Endothelial cell of umbilical vein (primary cell): ENCODE measurements at regions not wholly inside any gene's neighbourhood (a gene's known extent, or its start where the extent isn't known, plus 50 kb on each side); places are given as distances from the start of the nearest gene placed in this dataset.

Experiments
- BruUV-seq: library from RNA; stranded (reverse); fragments of 400-500 nt; replicated peaks from 2 replicates; lab custom pipeline; 2021; lab: Mats Ljungman, UMichigan
- CTCF ChIA-PET: fragments of 300-600, 350-600 bp; sonication (Branson Sonifier 250); formaldehyde crosslinking; loops from one replicate; lab custom pipeline; 2021; ENCODE audit warnings: antibody characterized with exemption, inconsistent platforms; lab: Charles Lee
- POLR2A ChIA-PET: fragments of 300-600, 350-600 bp; sonication (Branson Sonifier 250); formaldehyde crosslinking; loops from one replicate; lab custom pipeline; 2021; ENCODE audit warnings: antibody characterized with exemption, inconsistent platforms; lab: Charles Lee
- DNase-seq: peaks from one replicate; pipeline ENCODE4 v3.0.0-alpha.2; 2011; ENCODE audit warnings: low read depth, low spot score
- FAIRE-seq: peaks from 2 replicates; lab custom pipeline; 2011; peaks lifted over from hg19 to GRCh38; lab: Jason Lieb, UNC
- H2AFZ ChIP-seq: 2 replicates; pipeline ENCODE4 v1.6.0; 2012; ENCODE audit warnings: low read depth, low read length, control low read depth, inconsistent platforms
- H3K27ac ChIP-seq: 2 replicates; pipeline ENCODE4 v1.5.1; 2011; ENCODE audit warnings: low read depth, mild to moderate bottlenecking, control low read depth, low read length, moderate library complexity; ENCODE audit not compliant: insufficient read depth
- H3K27me3 ChIP-seq, 2 experiments: 2 replicates each; pipeline versions ENCODE4 v1.6.0 to v1.6.1; 2011; ENCODE audit warnings: low read length in 2 of 2, mixed read lengths in 1 of 2; ENCODE audit not compliant: control insufficient read depth in 2 of 2, insufficient read depth in 2 of 2
- H3K36me3 ChIP-seq, 2 experiments: 2 replicates in 1 of 2; 3 replicates in 1 of 2; pipeline ENCODE4 v1.5.1; 2011; ENCODE audit warnings: low read length in 2 of 2, mild to moderate bottlenecking in 1 of 2, moderate library complexity in 1 of 2; ENCODE audit not compliant: control insufficient read depth in 2 of 2, insufficient read depth in 2 of 2; ENCODE audit errors: extremely low read depth in 1 of 2
- H3K4me1 ChIP-seq: 3 replicates; pipeline ENCODE4 v1.5.1; 2011; ENCODE audit warnings: mild to moderate bottlenecking, low read length; ENCODE audit not compliant: control insufficient read depth, insufficient read depth; ENCODE audit errors: extremely low read depth
- H3K4me2 ChIP-seq: 2 replicates; pipeline ENCODE4 v1.6.1; 2011; ENCODE audit warnings: low read length, control low read depth, mixed read lengths; ENCODE audit not compliant: insufficient read depth
- H3K4me3 ChIP-seq, 3 experiments: fragments of 200-600 bp in 1 of 3; sonication (generic), shearing (Covaris generic) in 1 of 3; replicated peaks in 1 of 3; 2 replicates each; pipeline ENCODE4 v1.5.1; 2011 to 2016; ENCODE audit warnings: control low read depth in 3 of 3, low read length in 3 of 3, mild to moderate bottlenecking in 2 of 3, inconsistent platforms in 1 of 3, low read depth in 1 of 3, moderate library complexity in 1 of 3; ENCODE audit not compliant: insufficient read depth in 1 of 3
- H3K79me2 ChIP-seq: 2 replicates; pipeline ENCODE4 v1.6.0; 2012; ENCODE audit warnings: low read length, inconsistent platforms; ENCODE audit not compliant: control insufficient read depth, insufficient read depth
- H3K9ac ChIP-seq: replicated peaks from 2 replicates; pipeline ENCODE3; 2011; ENCODE audit warnings: low read length, control low read depth; ENCODE audit not compliant: insufficient read depth; ENCODE audit errors: extremely low read depth
- H3K9me1 ChIP-seq: replicated peaks from 3 replicates; pipeline ENCODE4 v1.6.0; 2011; ENCODE audit warnings: mild to moderate bottlenecking, low read length; ENCODE audit not compliant: control insufficient read depth, insufficient read depth; ENCODE audit errors: extremely low read depth
- H3K9me3 ChIP-seq: replicated peaks from 2 replicates; pipeline ENCODE4 v1.5.1; 2012; ENCODE audit warnings: low read length, inconsistent platforms; ENCODE audit not compliant: control insufficient read depth, insufficient read depth
- H4K20me1 ChIP-seq: replicated peaks from 2 replicates; pipeline ENCODE3; 2011; ENCODE audit warnings: mild to moderate bottlenecking, low read length; ENCODE audit not compliant: control insufficient read depth, insufficient read depth; ENCODE audit errors: extremely low read depth
- CTCF ChIP-seq, 2 donors: IDR thresholded peaks; 1 replicate in 1 of 2; 2 replicates in 1 of 2; pipeline ENCODE4 v1.5.1; 2011; ENCODE audit warnings: low read length in 2 of 2, mild to moderate bottlenecking in 2 of 2, moderate library complexity in 2 of 2, control low read depth in 1 of 2, inconsistent platforms in 1 of 2, low read depth in 1 of 2; ENCODE audit not compliant: insufficient read depth in 1 of 2; ENCODE audit errors: extremely low read depth in 1 of 2
- EZH2 ChIP-seq: IDR thresholded peaks from 2 replicates; pipeline ENCODE4 v1.6.1; 2012; ENCODE audit warnings: borderline replicate concordance, low read depth, mild to moderate bottlenecking, moderate library complexity, low read length, inconsistent platforms; ENCODE audit not compliant: severe bottlenecking
- FOS ChIP-seq: IDR thresholded peaks from 2 replicates; pipeline ENCODE4 v1.6.1; 2011; ENCODE audit warnings: mild to moderate bottlenecking, low read length, moderate library complexity, borderline replicate concordance; ENCODE audit not compliant: insufficient read depth
- JUN ChIP-seq: IDR thresholded peaks from 2 replicates; pipeline ENCODE4 v1.6.1; 2011; ENCODE audit warnings: borderline replicate concordance, low read depth; ENCODE audit not compliant: insufficient read length, insufficient read depth
- MYC ChIP-seq: IDR thresholded peaks from one replicate; pipeline ENCODE4 v1.6.1; 2011; ENCODE audit warnings: mild to moderate bottlenecking, low read depth, low read length
- POLR2AphosphoS5 ChIP-seq: IDR thresholded peaks from 2 replicates; pipeline ENCODE4 v1.6.1; 2012; ENCODE audit warnings: low read depth, mild to moderate bottlenecking, control low read depth, low read length, moderate library complexity; ENCODE audit not compliant: insufficient read depth
- dilution Hi-C: fragments of 300-500 bp; cut with MboI; formaldehyde crosslinking; loops from one replicate; pipeline ENCODE4 v1.15.0; 2019; ENCODE audit warnings: low sequenced_read_pairs; ENCODE audit not compliant: extremely low pct_ligation_motif_present
- intact Hi-C: fragments of 100-400 bp; cut with micrococcal nuclease; formaldehyde crosslinking; loops from one replicate; pipeline ENCODE4 v1.10.0; 2022

GRCh38 chr3:13218541-13218908 is 145.3 kb upstream of the IQSEC1 start:
- H3K27me3 ChIP-seq, result no peaks in the 10 kb centered on the region
- H3K4me1 ChIP-seq, result no peaks in the 10 kb centered on the region
- FAIRE-seq (no peak), DNase-seq (no peak)
- no peak overlapping the region for H3K9ac ChIP-seq
- dilution Hi-C loops (no loop called here), intact Hi-C loops (no loop called here)
- no peak overlapping the region for H3K4me3 ChIP-seq
- TF ChIP-seq POLR2AphosphoS5, result no peak
- TF ChIP-seq EZH2, result no peak
- no peak for TF ChIP-seq JUN
- no peak for TF ChIP-seq FOS
- no peak for TF ChIP-seq MYC
- no peak for TF ChIP-seq CTCF (IDR thresholded peaks at IDR 0.05; ENCODE audit: extremely low read depth in 1 of 2, insufficient read depth in 1 of 2, low read depth in 1 of 2, low read length in 2 of 2)
- ChIA-PET POLR2A (no interaction called here), CTCF (interaction anchor here (0.6 kb wide), 1 partner anchor 86 kb away, joined by 3 read pairs; no protein-coding TSS in a partner anchor)
- no peak overlapping the region for H3K27ac ChIP-seq
- no peaks in the 10 kb centered on the region for H3K79me2 ChIP-seq
- no peaks in the 10 kb centered on the region for H4K20me1 ChIP-seq
- H3K9me1 ChIP-seq, result no peaks in the 10 kb centered on the region
- no peak overlapping the region for H3K4me2 ChIP-seq
- no peak overlapping the region for H2AFZ ChIP-seq
- no TSS peak for BruUV-seq
- H3K36me3 ChIP-seq, result no peaks in the 10 kb centered on the region
- H3K9me3 ChIP-seq, result no peaks in the 10 kb centered on the region
